GM21717 (cell line): ENCODE measurements at regions not wholly inside any gene's neighbourhood (a gene's known extent, or its start where the extent isn't known, plus 50 kb on each side); places are given as distances from the start of the nearest gene placed in this dataset.

ENCODE experiments used
- ATAC-seq: cut with Tn5 transposase; IDR thresholded peaks from one replicate; pipeline ENCODE4 v1.9.1; 2021; ENCODE audit warnings: mild to moderate bottlenecking, moderate library complexity; ENCODE audit not compliant: unreplicated experiment

- no peak for ATAC-seq
Observed at GRCh38 chr6:81694855-81695254, 57.6 kb downstream of the TENT5A start.

DNA sequence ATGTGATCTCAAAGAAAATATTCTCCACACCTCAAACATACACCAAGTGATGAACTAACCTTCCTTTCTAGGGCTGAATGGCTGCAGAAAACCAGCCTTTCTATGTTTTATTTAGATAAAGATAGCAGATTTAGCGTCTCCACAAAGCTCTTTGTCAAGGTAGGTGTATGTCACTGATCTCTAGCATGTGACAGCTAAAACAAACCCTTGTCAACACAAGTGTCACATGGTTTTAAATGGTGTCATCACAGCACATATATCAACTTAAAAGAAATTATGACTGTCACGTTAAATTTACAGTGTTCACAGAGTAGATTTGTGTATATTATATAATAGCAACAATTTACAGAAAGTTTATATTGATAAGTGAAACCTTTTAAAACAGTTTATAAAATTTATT is 58.3 kb downstream of the TENT5A start:
- ATAC-seq: no peak

DNA sequence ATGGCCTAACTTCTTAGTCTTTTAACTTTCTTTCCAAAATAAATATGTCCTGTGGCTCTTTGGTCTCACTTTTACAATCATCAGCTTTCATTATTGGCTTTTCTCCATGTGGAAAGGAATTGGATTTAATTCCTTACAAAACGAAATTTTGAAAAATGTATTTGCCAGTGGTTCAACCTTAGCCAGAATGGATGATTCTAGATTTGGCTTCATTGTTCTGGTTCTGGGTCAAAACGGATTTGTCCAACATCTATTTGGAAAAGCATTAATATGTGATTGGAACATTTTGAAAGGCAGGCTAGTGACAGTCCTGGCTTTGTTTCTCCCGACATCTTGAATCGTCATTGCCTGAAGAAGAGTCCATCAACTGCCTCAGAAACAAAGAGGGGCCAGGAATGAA is 59.2 kb downstream of the TENT5A start:
- no peak for ATAC-seq

DNA sequence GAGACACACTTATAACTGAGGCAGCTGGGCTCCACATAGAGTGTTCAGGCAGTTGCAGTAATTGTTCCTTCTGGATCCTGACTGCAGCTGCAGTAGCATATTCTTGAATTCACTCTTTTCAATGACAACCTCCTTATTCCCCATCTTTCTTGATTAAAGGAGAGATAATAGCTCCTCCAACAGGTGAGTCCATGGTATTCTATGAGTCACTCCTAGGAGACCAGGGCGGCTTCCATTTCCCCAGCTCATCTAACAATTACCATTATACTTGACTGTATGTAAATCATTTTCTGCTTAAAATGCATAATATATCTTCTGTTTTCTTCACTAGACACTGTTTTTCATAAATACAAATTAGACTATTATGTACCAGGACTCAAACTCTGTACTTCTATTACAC is 62.4 kb downstream of the TENT5A start:
- ATAC-seq: no peak

DNA sequence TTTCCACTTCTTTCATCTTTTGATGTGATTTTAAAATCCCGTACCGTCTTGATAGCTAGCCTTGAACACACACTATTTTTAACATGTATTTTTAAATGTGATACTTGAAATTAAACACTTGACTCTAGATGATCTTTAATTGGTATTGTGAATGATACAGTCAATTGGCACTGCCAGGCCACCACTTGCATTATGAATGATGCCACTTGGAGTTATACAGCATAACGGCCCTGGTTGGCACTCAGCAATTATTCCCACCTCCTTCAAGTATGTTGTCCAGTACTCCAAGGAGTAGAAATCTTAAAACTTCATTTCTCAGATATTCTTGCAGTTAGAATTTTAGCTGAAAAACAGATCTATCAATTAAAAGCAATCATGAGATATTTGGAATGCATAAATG is 62.9 kb downstream of the TENT5A start:
- ATAC-seq: no peak

DNA sequence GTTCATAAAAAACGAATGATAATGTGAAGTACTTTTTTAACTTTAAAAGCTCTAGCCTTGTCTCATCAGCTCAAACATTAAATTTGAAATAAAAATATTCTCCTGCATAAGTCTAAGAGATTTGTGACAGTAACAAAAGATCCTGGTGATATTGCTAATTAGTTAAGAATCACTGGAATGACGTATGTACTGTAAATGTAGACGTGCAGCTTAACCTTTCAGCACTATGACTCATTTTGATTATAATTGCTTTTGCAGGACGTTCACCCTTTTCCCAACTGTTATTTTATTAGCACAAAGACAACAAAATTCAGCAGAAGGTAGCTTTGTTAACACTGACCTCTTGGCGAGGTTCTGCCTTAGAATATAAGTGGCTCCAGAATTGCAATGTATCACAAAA is 68.6 kb downstream of the TENT5A start:
- no peak for ATAC-seq

- no peak for ATAC-seq
Observed at GRCh38 chr6:81682858-81683620, 69.4 kb downstream of the TENT5A start.

DNA sequence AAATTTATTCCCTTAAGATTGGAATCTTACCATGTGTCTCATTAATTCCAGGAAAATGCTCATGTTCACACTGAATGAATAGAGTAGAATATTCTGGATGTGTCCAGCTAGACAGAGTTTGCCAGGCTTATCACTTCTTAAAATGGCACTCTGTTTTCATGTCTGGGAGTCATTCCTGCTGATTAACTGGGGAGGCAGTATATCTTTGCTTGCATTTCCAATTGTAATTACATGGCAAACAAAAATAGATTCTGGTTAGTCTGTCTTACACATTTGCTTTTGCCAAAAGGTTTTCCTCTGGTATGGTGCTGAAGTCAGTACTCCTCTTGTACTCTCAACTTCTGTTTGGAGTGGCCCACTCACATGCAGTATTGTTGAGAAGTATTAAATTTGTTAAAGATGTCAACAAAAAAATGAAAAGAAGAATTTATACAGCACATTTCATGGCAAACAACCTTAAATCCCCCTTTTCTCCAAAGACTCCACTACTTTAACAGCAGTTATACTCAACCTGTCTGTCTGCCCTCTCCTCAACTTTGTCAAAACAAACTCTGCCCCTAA is 70.2 kb downstream of the TENT5A start:
- no peak for ATAC-seq

DNA sequence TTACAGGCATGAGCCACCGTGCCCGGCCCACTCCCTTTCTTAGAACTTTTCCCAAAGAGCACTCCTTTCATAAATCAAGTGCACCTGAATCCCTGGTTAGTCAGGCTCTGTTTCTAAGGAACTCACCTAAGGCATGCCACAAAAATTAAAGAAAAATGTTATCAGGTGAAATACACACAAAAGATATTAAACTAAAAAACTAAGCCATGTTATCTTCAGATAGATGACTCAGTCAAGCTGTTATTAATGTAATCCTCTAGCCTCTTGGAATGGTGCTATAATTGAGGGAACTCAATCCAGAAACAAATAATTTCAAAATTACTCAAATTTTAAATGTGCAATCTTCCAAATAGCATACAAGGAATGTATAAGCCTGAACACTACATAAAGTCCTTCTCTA is 83.0 kb downstream of the TENT5A start:
- ATAC-seq: no peak

DNA sequence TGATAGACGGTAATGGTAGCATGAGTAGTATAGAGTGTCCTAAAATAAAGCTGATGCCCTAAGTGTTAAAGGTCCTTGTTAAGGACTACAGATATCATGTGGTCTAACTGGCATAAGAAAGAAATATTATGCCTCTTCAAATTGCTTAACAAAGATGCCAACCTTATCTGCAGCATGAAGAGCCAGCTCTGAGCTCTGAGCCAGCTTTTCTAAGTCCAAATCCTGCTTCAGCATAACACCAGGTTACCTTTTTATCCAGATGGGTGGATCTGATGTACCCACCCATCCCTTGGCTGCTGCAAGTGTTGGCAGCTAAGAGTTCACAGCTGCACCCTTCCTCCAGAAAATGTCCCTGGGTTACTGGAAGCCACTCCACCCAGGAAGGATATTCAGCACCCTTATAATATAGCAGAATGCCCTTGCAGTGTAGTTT is 83.8 kb downstream of the TENT5A start:
- no peak for ATAC-seq

- no peak for ATAC-seq
Observed at GRCh38 chr6:81666481-81666880, 86.0 kb downstream of the TENT5A start.

DNA sequence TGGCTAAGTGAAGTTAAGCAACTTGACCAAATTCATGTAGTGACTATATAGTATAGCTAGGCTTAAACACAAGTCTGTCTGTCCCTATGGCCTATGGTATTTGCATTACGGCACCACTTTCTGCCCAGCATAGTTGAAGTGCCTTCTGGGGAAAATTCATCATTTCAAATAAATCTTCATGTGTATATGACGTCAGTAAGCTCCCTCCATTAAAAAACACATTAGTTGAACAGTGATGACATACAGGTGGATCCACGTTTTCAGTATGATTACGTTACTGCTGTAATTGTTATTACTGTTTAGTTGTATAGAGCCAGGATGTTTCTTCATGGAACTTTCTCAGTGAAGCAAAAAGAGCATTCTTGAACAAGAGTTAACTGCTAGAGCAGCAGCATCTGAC is 96.2 kb downstream of the TENT5A start:
- ATAC-seq: no peak

DNA sequence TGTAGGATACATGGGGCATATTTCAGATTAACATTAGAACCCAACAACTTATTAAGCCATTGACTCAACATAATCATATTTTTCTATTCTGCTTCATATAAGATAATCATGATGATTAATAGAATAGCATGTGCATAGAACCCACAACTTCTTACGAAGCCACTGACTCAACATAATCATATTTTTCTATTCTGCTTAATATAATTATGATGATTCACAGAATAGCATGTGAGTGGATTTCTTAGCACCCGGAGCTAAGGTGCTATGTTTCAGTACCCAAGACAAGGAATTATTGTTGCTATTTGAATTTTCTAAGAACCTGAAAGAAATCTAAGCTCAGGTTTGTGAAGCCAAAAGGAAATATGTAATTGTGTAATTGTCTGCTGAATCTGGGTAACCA is 96.8 kb downstream of the TENT5A start:
- no peak for ATAC-seq

DNA sequence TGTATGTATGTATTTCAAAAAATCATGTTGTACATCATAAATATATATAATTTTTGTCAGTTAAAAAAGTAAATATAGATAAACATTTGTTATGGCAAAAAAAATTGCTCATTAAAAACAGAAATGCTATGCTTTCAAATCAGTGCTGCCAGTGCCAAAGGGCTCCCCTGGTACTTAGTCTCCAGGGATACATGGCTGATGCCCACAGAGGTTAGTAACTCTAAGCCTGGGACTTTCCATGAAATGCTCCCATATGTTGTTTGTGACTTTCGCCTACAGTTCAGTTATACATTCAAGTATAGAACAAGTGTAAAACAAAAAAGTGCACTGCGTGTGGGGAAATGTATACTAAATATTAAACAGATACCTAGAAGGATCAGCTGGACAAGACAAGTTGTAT is 104.0 kb downstream of the TENT5A start:
- ATAC-seq: no peak

GRCh38 chr6:81643156-81643555 is 109.3 kb downstream of the TENT5A start:
- no peak for ATAC-seq

DNA sequence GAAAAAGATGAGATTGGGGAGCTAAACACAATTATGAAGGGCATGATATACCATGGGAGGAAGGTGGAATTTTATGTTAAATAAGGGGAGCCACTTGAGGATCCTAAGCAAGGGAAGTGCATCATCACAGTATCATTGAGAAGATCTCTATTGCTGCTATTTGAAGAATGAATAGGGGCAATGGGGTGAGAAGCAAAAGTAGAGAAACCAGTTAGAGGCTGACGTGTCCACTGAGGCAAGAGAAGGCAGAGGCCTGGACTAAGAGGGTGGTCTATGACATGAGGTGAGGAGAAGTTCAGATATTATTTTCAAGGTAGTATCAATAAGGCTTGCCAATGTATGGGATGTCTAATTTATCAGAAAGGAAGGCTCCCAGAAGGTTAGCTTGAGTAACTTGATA is 111.6 kb downstream of the TENT5A start:
- no peak for ATAC-seq

DNA sequence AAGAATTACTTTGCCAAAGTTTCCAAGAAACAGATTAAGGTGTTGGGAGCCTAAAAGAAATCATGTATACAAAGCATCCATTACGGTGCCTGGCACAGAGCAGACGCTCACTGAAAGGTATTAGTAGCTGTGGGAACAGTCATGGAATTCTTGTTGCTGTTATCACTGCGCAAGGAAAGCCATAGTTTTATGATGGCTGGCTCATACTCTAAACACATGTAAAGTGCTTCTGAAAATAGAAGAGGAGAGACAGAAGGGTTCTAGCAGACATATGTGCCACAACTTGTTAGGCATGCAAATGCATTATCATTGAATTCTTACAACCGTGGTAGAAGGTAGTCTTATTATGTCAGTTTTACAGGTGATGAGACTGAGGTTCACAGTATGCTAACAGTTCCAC is 112.4 kb downstream of the TENT5A start:
- no peak for ATAC-seq

DNA sequence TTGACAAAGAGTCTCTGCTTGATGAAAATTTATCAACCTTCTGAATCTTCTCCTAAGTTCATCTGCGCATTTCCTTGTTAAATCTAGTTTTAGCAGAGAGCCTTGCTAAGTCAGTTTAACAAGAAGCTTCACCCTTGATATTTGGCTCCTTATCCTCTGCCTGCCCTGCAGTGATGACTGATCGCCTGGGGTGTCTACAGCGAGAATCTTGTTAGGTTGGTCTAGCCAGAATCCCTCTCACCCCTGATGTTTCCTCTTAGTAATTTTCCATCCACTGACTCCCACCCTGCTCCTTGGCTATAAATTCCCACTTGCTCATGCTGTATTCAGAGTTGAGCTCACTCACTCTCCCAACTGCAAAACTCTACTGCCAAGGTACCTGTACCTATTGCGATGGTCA is 114.1 kb downstream of the TENT5A start:
- ATAC-seq: no peak

DNA sequence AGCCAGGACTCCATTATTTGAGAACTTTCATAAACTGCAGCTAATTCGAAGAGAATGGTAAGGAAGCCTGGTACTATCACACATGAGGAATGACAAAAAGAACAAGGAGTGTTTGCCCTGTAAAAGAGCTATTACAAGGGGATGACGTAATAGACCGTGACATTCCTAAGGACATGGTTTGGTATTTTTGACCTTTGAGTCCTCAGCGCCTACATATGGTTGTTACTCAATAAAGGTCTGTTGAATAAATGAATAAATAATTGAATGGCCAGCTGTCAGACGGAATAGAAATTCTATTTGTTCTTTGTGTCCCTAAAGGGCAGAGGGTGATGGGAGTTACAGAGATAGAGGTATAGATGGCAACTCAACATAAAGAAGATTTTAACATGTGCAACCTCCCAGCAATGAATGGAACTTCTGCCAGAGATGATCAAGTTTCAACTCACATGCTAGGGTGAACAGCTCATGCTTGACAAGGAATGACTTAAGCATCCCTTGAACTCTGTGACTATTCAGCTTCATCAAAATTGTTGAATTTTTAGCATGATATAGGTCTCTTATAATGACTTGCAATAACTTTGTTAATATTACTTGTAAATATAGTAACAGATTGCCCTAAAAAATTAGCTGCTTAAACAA is 115.4 kb downstream of the TENT5A start:
- ATAC-seq: no peak

DNA sequence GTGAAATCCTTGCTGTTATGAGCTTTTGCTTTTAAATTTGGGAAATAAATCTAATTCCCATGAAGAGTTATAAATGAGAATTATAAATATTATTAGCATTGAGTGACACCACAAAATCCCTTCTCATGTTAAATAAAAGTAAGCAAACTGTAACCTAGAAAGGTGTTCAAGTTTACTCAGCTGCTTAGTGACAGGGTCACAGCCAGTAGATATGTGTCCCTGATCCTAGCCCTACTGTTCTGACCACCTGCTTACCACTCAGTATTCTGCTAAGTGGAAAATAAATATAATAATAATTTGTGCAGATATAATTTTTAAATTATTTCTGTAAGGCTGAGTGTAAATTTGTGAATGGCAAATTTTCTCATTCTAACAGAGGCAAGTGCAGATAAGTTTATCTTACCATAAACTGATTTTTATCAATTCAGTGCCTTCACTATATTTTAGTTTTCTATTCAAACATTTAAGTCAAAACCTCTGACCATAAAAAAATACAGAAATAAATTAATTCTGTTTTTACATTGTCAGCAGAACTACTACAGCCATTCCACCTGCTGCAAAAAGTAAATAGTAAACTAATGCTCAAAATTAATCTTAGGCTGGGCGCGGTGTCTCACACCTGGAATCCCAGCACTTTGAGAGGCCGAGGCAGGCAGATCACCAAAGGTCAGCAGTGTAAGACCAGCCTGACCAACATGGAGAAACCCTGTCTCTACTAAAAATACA is 118.2 kb downstream of the TENT5A start:
- ATAC-seq: no peak

DNA sequence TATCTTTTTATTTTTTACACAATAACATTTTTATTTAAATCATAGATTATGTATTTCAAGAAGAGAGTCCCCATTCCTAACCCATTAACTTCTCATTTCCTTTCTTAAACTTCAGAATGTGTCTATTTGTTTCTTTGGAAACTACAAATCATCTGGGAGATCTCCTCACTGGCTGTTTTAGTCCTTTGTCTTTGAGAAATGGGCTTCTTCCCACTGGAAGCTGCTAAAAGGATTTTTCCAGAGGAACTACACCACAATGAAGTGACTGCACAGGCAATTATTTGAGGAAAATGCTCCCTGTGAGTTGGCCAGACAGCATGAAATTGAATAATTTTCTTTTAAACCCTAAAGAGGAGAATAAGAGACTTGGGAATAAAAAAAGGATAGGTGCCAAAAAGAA is 119.1 kb downstream of the TENT5A start:
- ATAC-seq: no peak

DNA sequence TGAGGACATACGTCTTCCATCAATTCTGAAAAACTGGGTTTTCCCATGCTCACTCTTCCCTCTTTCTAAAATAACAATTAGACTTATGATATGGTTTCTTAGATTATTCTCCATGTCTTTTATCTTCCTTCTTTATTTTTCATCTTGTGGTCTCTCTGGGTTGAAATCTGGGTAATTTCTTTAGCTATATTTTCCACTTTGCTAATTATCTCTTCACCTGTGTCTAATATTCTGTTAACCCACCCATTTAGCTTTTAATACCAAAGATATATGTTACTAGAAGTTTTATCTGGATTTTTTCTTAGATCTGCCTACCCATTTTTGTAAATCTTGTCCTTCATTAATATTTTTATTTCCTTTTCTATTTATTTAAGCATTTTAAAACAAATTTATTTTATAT is 121.8 kb downstream of the TENT5A start:
- ATAC-seq: no peak
